Fibroblast of the aortic adventitia (primary cell): ENCODE measurements at regions not wholly inside any gene's neighbourhood (a gene's known extent, or its start where the extent isn't known, plus 50 kb on each side); places are given as distances from the start of the nearest gene placed in this dataset.

Source experiments
- DNase-seq: peaks from one replicate; pipeline ENCODE4 v3.0.0-alpha.2; 2010; ENCODE audit warnings: low read depth
- H3K4me3 ChIP-seq: 2 replicates; pipeline ENCODE4 v1.5.1; 2011; ENCODE audit warnings: low read depth, mild to moderate bottlenecking, control low read depth, low read length, moderate library complexity
- CTCF ChIP-seq: IDR thresholded peaks from 2 replicates; pipeline ENCODE4 v1.5.1; 2011; ENCODE audit warnings: mild to moderate bottlenecking, low read length, control low read depth, inconsistent platforms; ENCODE audit not compliant: insufficient read depth

DNA sequence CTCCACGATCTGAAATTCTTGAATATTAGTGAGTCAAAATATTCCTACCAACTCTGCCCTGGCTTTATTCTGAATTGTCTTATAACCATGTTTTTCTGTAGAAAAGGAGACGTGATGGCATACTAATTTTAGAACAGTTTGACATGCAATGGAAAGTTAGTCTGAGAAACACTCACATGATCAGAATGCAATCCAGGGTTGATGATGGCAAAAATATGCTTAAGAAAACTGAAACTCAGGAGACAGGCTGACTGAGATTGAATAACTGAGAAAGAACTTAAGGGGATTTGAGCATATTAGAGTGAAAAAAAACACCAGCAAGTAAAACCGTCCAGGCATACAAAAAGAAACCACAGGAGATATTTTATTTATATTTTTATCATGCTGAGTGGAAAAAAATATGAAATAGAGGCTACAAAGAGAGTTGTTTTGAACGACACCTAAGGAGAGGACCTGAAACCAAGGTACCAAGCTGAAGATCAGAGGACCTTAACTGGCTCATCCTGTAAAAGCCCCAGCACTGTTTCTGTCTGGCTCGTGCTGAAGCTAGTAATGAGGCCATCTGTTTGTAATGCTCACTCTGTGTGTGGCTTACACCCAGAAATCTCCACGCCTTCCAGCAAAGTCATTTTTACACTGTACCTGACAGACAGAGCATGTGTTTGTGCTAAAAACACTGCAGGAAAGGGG lies 437.2 kb upstream of the PKDCC start:
- DNase-seq: peak; percentile 88
- H3K4me3 ChIP-seq: peak overlapping the region; percentile 31
- TF ChIP-seq CTCF: no peak

GRCh38 chr2:41618754-41619153 lies 429.1 kb upstream of the PKDCC start:
- TF ChIP-seq CTCF: no peak
- DNase-seq: no peak
- no peak overlapping the region for H3K4me3 ChIP-seq

DNA sequence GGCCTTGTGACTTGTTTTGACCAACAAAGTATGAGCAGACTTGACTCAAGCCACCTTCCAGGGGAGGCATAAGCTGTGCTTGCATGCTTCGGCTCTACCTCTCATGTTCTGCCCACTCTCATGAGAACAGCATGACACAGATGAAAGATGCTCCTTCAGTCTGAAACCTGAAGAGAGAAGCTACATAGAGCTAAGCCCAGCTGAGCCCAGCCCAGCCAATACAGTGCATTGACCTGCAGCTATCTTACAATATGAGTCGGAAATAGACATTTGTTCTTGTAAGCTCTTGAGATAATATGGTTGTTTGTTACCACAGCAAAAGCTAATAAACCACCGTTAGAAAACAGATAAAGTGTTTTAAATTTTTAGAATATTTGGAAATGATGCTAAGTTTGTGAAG lies 426.7 kb upstream of the PKDCC start:
- no peak for TF ChIP-seq CTCF
- no peak for DNase-seq
- no peak overlapping the region for H3K4me3 ChIP-seq

DNA sequence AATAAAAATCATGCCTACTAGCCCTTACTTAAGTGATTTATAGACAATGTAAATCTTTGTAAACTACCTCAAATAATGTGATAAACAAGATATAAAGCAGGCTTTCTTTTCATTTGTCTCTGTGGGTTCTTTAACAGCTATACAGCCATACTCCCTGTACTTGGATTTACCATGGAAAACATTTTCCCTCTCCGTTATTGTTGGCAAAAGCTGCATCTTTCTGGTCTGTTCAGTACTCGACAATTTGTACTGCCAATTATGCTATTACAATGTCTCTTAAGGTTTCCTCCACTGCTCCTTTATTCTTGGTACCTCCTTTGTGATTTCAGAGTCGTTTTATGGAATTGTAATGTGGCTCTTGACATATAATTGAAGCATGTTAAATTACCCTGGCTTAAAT lies 426.3 kb upstream of the PKDCC start:
- TF ChIP-seq CTCF: no peak
- no peak overlapping the region for H3K4me3 ChIP-seq
- no peak for DNase-seq

DNA sequence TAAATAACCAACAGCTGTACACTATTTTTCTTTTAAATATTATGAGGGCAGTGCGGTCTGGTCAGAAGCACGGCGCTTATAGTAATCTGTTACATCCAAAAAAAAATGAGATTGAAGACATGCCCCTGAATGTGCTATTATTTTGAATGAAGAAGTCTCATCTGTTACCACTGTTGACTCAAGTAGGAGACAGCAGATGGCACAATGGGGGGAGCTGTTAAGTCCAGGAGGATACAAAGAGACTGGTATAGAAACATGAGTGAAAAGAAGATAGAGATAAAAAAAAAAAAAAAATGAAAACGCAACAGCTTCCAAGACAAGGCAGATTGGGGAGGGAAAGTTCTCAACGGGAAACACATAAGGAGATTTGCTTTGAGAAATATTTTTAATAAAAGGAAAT lies 425.5 kb upstream of the PKDCC start:
- no peak overlapping the region for H3K4me3 ChIP-seq
- DNase-seq: no peak
- TF ChIP-seq CTCF: no peak

DNA sequence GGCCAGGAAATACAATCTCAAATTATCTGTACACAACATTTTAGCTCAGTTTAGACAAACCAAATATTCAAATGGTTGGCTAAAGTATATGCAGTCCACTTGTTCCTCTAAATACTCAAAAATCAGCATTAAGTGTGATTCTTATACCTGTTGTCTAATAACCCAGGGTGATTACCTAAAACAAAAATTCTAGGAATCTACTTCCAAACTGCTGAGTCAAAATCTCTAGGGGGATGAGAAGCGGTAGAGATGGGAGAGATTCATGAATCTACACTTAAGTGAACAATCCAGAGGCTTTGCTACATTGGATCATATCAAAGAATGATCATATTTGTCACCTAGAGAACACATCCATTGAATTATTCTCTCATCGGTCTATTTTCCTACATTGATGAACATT lies 420.9 kb upstream of the PKDCC start:
- DNase-seq: no peak
- H3K4me3 ChIP-seq: no peak overlapping the region
- no peak for TF ChIP-seq CTCF

DNA sequence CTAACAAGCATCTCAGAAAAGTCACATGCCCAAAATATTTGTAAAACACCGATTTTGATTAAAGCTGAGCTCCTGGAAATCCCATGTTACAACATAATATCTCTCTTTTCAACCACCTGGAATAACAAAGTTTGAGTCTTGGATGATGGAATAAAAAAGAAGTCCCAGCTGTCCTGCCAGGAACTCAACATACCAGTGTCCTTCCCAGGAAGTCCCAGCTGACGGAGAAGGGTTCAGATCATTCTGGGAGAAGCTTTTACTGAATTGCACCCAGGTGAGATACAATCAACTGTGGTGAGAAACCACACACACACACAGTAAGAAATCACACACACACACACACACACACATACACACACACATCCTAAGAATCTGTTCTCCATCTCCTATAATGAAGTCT lies 413.1 kb upstream of the PKDCC start:
- H3K4me3 ChIP-seq: no peak overlapping the region
- no peak for TF ChIP-seq CTCF
- no peak for DNase-seq
